ENCODE measurements at regions not wholly inside any gene's neighbourhood (a gene's known extent, or its start where the extent isn't known, plus 50 kb on each side); places are given as distances from the start of the nearest gene placed in this dataset.

DNA sequence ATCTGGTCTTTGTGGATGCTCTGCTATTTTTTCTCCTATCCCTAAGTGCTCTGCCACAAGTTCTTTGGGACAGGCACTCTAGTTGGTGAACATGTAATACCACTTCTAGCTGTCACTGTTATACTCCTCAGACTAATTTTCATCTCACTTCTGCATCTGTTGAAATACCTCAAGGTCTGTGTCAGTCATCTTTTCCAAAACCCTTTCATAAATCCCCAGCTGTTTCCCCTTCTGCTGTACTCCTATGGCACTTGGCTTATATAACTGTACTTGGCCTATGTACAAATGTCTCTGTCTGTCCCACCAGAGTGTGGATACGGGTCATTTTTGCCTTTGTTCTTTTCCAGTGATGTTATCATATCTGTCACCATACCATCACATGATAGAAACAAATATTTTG is 124.2 kb downstream of the FHL5 start:
- no peaks in the 10 kb centered on the region for H3K36me3 ChIP-seq (ENCODE audit: insufficient read depth)
- no peaks in the 10 kb centered on the region for H4K20me1 ChIP-seq (ENCODE audit: insufficient read depth)
- no peak overlapping the region for H3K27ac ChIP-seq
- H2AFZ ChIP-seq (ENCODE audit: low read depth): no peak overlapping the region
- TF ChIP-seq CTCF (conservative IDR thresholded peaks at IDR 0.05; ENCODE audit: low read depth, low read length): no peak
- H3K4me3 ChIP-seq (IDR thresholded peaks at IDR 0.05; ENCODE audit: insufficient read depth, low read depth, low read length): no peak overlapping the region
- H3K9ac ChIP-seq: no peak overlapping the region
- no peaks in the 10 kb centered on the region for H3K79me2 ChIP-seq (ENCODE audit: insufficient read depth, low read depth)
- H3K4me2 ChIP-seq: no peak overlapping the region
- no peaks in the 10 kb centered on the region for H3K27me3 ChIP-seq (ENCODE audit: insufficient read depth, low read depth)
- H3K4me1 ChIP-seq (ENCODE audit: low read depth, poor library complexity, severe bottlenecking): peaks cover 25% of the 10 kb centered on the region

GRCh38 chr6:96685702-96686101 is 122.8 kb downstream of the FHL5 start:
- Histone ChIP-seq H3K27me3 (ENCODE audit: insufficient read depth, low read depth) (no peaks in the 10 kb centered on the region), H2AFZ (ENCODE audit: low read depth) (no peak overlapping the region), H4K20me1 (ENCODE audit: insufficient read depth) (no peaks in the 10 kb centered on the region), H3K4me1 (ENCODE audit: low read depth, poor library complexity, severe bottlenecking) (peaks cover 39% of the 10 kb centered on the region), H3K36me3 (ENCODE audit: insufficient read depth) (no peaks in the 10 kb centered on the region), H3K4me2 (no peak overlapping the region), H3K9ac (no peak overlapping the region), H3K4me3 (IDR thresholded peaks at IDR 0.05; ENCODE audit: insufficient read depth, low read depth, low read length) (no peak overlapping the region), H3K79me2 (ENCODE audit: insufficient read depth, low read depth) (no peaks in the 10 kb centered on the region), H3K27ac (no peak overlapping the region)
- TF ChIP-seq CTCF (conservative IDR thresholded peaks at IDR 0.05; ENCODE audit: low read depth, low read length): no peak

- Histone ChIP-seq H2AFZ (ENCODE audit: low read depth) (no peak overlapping the region), H3K27me3 (ENCODE audit: insufficient read depth, low read depth) (no peaks in the 10 kb centered on the region), H3K79me2 (ENCODE audit: insufficient read depth, low read depth) (no peaks in the 10 kb centered on the region), H3K9ac (no peak overlapping the region), H3K4me3 (IDR thresholded peaks at IDR 0.05; ENCODE audit: insufficient read depth, low read depth, low read length) (no peak overlapping the region), H3K4me1 (ENCODE audit: low read depth, poor library complexity, severe bottlenecking) (peaks cover 39% of the 10 kb centered on the region), H4K20me1 (ENCODE audit: insufficient read depth) (no peaks in the 10 kb centered on the region), H3K36me3 (ENCODE audit: insufficient read depth) (no peaks in the 10 kb centered on the region), H3K4me2 (peak overlapping the region; percentile 21; the same call in 1 of the 2 replicates), H3K27ac (peak overlapping the region; percentile 22; the same call in 1 of the 2 replicates)
- TF ChIP-seq CTCF (conservative IDR thresholded peaks at IDR 0.05; ENCODE audit: low read depth, low read length): no peak
These were observed 121.0 kb downstream of the FHL5 start for GRCh38 chr6:96683819-96684528.

GRCh38 chr6:96682017-96682416 is 119.1 kb downstream of the FHL5 start:
- no peak overlapping the region for H3K4me3 ChIP-seq (IDR thresholded peaks at IDR 0.05; ENCODE audit: insufficient read depth, low read depth, low read length)
- no peak overlapping the region for H3K9ac ChIP-seq
- TF ChIP-seq CTCF (conservative IDR thresholded peaks at IDR 0.05; ENCODE audit: low read depth, low read length): no peak
- no peaks in the 10 kb centered on the region for H3K79me2 ChIP-seq (ENCODE audit: insufficient read depth, low read depth)
- no peak overlapping the region for H3K27ac ChIP-seq
- peak overlapping the region; percentile 76 for H3K4me2 ChIP-seq
- peaks cover 39% of the 10 kb centered on the region for H3K4me1 ChIP-seq (ENCODE audit: low read depth, poor library complexity, severe bottlenecking)
- no peaks in the 10 kb centered on the region for H4K20me1 ChIP-seq (ENCODE audit: insufficient read depth)
- H2AFZ ChIP-seq (ENCODE audit: low read depth): no peak overlapping the region
- no peaks in the 10 kb centered on the region for H3K27me3 ChIP-seq (ENCODE audit: insufficient read depth, low read depth)
- no peaks in the 10 kb centered on the region for H3K36me3 ChIP-seq (ENCODE audit: insufficient read depth)

All from KMS-11 (cell line).